ENCODE measurements at regions not wholly inside any gene's neighbourhood (a gene's known extent, or its start where the extent isn't known, plus 50 kb on each side); places are given as distances from the start of the nearest gene placed in this dataset.

GRCh38 chr21:27715131-27715530 lies 748.2 kb upstream of the ADAMTS5 start:
- no peak for DNase-seq

GRCh38 chr21:27713154-27714109 lies 746.5 kb upstream of the ADAMTS5 start:
- DNase-seq = no peak

- DNase-seq = no peak
Measured at GRCh38 chr21:27704567-27705166, 737.8 kb upstream of the ADAMTS5 start.

GRCh38 chr21:27703791-27704190 lies 736.9 kb upstream of the ADAMTS5 start:
- no peak for DNase-seq

GRCh38 chr21:27700974-27701614 lies 734.2 kb upstream of the ADAMTS5 start:
- DNase-seq = peak; percentile 83

- DNase-seq = no peak
Measured at GRCh38 chr21:27695246-27695645, 728.4 kb upstream of the ADAMTS5 start.

GRCh38 chr21:27694667-27695066 lies 727.8 kb upstream of the ADAMTS5 start:
- no peak for DNase-seq

GRCh38 chr21:27693376-27693775 lies 726.5 kb upstream of the ADAMTS5 start:
- no peak for DNase-seq

- no peak for DNase-seq
Measured at GRCh38 chr21:27691516-27691915, 724.6 kb upstream of the ADAMTS5 start.

- no peak for DNase-seq
Measured at GRCh38 chr21:27691006-27691405, 724.1 kb upstream of the ADAMTS5 start.

- no peak for DNase-seq
Measured at GRCh38 chr21:27690426-27690825, 723.5 kb upstream of the ADAMTS5 start.

GRCh38 chr21:27688773-27689172 lies 721.9 kb upstream of the ADAMTS5 start:
- no peak for DNase-seq

- DNase-seq = no peak
Measured at GRCh38 chr21:27683292-27683691, 716.4 kb upstream of the ADAMTS5 start.

- DNase-seq = no peak
Measured at GRCh38 chr21:27681841-27682240, 715.0 kb upstream of the ADAMTS5 start.

GRCh38 chr21:27681038-27681437 lies 714.1 kb upstream of the ADAMTS5 start:
- no peak for DNase-seq

- no peak for DNase-seq
Measured at GRCh38 chr21:27680181-27680580, 713.3 kb upstream of the ADAMTS5 start.

GRCh38 chr21:27678511-27678910 lies 711.6 kb upstream of the ADAMTS5 start:
- no peak for DNase-seq

GRCh38 chr21:27677546-27677945 lies 710.7 kb upstream of the ADAMTS5 start:
- no peak for DNase-seq

GRCh38 chr21:27675306-27675705 lies 708.4 kb upstream of the ADAMTS5 start:
- no peak for DNase-seq

GRCh38 chr21:27674041-27674615 lies 707.2 kb upstream of the ADAMTS5 start:
- DNase-seq = no peak

- DNase-seq = no peak
Measured at GRCh38 chr21:27673581-27673980, 706.7 kb upstream of the ADAMTS5 start.

- no peak for DNase-seq
Measured at GRCh38 chr21:27671207-27671606, 704.3 kb upstream of the ADAMTS5 start.

- no peak for DNase-seq
Measured at GRCh38 chr21:27653481-27653880, 686.6 kb upstream of the ADAMTS5 start.

All from RPMI8226 (cell line).